8988T (cell line): ENCODE measurements at regions not wholly inside any gene's neighbourhood (a gene's known extent, or its start where the extent isn't known, plus 50 kb on each side); places are given as distances from the start of the nearest gene placed in this dataset.

Source experiments
- DNase-seq: peaks from one replicate; pipeline ENCODE4 v3.0.0; 2011

DNA sequence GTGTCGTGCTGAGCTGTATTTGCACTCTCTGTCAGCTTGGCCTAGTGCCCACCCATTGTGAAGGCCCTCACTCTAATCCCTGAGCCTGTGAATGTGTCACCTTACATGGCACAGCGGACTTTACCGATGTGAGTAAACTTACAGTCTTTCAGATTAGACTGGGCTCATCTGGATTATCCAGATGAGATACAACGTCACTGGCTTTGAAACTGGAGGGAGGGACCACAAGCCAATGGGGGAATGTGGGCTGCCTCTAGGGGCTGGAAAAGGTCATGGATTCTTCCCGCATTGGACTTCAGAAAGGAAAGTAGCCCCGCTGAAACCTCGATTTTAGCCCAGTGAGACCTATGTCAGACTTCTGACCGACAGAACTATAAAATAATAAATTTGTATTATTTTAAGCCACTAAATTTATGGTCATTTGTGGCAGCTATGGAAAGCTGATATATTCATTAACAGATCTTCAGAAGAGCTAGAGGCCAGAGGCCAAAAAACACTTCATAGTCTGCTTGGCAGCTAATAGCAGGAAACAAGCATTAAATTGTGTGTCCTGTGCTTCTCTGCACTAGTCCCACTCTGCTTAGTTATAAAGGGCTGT lies 139.0 kb upstream of the GAS1 start:
- DNase-seq = no peak

DNA sequence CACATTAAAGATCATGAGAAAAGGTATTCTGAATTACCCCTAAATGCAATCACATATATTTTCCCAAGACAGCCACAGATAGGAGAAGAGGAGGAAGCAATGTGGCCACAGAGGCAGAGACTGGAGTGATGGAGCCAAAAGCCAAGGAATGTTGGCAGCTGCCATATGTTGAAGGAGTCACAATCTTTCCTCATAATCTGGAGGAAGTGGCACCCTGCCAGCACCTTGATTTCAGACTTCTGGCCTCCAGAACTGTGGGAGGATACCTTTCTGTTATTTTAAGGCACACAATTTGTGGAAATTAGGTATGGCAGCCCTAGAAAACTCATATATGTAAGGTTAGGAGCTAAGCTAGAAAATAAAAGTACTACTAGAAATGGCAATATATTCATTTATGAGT lies 139.9 kb upstream of the GAS1 start:
- no peak for DNase-seq

DNA sequence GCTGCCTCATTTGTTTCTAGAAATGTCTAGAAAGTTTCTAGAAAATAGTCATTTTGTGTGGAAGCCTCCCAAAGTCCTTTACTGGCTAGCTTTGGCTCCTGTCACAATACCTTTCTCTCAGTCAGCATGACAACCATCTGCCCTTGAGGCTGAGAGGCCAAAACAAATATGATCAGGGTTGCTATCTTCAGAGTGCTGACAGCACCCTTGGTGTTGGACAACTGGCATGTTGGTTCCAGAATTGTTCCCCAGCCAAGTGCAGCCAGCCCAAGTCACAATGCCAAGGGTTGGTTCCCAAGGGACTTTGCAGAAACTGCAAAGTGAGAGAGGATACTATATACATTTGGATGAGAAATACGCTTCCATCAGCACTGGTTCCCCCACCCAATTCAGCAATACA lies 140.9 kb upstream of the GAS1 start:
- DNase-seq = no peak

DNA sequence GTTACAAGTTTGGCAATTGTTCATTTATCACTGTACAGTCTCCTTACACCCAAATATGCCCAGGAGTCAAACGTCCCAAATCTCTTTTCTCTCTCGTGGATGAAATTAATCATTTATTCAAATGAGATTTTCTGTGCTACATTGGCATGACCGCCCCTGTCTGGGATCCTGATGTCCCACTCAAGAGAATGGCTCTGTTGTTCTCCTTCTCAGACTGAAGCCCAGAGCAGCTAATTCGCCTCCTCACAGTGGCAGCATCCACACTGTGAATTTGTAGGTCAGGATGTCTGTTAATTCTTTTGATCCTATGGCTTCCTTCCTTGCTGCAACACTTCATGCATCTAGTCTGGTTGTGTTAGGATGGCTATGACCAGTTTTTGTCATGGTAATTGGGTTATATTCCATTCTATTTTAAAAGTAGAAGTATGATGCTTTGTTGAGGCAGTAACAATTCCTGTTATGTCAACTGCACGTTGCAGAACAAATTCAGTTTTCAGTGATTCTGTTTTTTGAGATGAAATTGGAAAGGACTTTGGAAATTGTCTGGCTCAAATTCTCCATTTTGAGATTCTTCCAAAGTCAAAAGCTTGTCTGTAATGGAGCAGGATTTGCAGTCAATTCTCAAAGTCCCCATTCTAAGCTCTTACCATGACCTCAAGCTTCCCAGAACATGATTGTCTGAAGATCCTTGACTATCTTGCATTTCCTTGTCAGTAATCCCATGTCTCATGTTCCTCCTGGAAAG lies 141.5 kb upstream of the GAS1 start:
- no peak for DNase-seq

DNA sequence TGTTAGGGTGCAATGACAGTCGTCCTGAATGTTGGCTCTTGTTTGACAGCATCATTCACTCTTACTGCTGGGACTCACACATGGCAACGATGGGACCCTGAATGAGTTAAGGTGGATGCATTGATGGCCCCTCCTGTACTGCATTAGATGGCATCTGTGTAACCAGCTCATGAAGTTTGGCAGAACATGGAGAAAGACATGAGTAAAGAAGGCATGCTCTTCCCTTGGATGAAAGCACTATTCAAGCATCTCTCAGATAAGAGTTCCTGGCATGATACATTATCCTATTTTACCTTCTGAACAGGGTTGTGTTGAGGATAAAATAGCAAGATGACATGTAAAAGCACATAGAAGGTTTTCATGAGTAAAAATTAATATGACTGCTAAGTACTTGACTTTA lies 142.2 kb upstream of the GAS1 start:
- DNase-seq = no peak

DNA sequence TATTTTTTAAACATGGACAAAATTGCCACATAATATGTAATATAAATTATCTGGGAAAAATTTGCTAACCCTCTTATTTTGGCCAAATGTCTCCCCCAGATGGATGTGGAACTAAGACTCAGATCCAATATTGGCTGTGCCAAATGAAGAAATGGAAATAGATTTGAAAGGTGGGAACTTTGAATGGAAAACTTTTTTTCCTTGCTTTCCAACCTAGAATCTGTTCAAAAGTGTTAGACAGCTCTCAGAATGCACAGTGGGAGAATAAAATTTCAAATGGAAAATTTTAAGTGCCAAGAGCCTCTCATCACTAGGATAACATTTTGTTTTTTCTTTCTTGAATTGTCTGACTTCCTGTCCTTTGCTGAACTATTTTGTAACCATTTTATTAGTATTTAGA lies 142.6 kb upstream of the GAS1 start:
- DNase-seq = no peak

DNA sequence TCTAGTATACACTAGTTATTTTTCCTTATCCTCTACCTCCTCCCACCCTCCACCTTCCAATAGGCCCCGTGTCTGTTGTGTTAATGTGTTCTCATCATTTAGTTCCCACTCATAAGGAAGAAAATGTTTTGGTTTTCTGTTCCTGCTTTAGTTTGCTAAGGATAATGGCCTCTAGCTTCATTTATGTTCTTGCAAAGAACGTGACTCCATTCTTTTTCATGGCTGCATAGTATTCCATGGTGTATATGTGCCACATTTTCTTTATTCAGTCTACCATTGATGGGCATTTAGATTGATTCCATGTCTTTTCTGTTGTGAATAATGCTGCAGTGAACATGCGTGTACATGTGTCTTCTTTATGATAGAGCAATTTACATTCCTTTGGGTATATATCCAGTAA lies 146.5 kb upstream of the GAS1 start:
- no peak for DNase-seq

DNA sequence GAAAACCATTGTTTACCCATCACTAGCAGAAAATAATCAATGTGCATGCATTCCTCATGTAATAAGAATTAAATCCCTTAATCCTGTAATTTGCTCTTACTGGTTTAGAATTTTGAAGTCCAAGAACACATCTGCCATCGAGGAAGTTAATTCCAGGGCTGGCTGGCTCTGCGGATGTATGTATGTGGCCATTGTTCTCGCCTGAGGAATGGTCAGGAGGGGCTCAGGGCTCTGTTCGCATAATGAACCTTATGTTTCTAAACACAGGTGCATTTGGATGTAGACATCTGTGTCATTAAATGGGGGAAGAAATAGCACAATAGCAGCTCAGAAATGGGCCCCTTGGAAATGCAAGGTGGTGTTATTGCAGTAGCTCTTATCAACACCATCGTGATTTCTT lies 148.6 kb upstream of the GAS1 start:
- no peak for DNase-seq

DNA sequence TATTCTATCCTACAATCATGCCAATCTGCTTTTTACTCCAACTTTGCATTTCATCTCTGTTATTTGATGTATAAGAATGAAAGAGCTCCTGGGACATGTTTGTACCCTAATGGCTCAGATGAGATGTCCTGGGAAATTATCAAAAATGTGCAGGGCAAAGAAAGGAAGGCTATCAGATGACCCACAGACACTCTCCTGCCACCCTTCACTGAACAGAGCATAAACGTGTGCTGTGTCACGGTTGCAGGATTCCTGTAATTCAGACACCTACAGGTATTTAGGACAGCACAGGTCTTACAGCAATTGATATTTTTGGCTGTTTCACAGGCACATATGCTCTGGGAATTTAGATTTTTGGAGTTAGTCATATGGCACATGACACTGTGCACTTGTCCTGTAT lies 149.2 kb upstream of the GAS1 start:
- no peak for DNase-seq

DNA sequence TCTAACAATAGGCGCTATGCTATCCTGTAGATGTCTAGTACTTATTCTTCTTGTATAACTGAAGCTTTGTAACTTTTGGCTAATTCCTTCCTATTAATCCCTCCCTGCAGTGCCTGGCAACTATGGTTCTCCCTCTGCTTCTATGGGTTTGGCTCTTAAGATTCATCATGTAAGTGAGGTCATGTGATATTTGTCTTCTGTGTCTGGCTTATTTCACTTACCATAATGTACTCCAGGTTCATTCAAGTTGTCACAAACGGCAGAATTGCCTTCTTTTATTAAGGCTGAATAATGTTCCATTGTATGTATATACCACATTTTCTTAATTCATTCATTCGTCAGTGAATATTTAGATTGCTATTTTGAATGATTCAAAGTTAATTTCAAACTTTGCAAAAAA lies 149.9 kb upstream of the GAS1 start:
- no peak for DNase-seq

DNA sequence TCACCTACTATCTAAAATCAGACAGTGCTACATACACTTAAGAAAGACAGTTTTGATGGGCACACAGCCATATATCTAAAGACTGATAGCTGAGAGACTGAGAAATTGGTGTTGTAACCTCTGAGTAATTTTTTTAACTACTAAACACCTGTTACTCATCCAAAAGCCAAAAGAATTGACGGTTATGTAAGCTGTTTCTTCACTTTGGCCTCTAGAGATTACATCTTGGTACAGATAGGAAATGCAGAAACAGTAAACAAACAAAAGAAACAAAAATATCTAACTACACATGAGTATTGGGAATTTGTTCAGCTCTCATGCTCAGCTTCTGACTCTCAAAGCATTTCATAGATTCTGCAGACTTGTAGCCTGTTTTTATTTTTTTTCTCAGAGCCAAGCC lies 152.1 kb upstream of the GAS1 start:
- no peak for DNase-seq

DNA sequence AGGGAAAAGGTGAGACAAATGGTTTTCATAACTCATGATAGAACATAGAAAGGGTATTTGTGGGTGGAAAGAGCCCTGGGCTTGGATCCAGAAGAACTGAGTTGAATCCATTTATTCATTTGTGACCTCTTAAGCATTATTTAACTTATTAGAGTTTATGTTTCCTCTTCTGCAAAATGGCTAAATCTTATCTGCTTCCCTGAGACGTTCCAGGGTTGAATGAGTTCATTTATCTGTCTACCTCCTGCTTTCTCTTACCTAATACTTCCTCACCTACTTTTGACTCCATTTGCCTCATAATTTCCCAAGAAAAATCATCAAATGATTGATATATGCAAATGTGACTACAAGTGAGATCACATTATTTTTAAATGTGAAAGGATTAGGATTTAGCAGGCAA lies 152.7 kb upstream of the GAS1 start:
- DNase-seq = no peak

DNA sequence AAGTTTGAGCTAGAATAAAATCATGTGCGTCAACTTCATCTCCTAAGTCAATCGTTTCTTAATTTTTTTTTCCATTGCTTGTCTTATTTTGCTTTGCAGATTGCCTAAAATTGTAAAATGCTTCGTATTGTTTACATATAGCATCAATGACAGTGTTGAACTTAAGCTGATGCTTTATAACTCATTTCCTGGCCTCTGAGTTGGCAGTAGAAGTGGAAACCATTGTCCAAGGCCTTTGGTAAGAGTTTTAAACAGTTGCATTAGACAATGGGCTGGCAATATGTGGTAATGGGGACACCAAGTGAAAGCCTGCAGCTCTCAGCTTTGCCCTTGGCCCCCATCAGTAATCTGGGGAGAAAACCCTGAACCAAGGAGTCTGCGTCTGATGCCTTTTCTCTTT lies 154.8 kb upstream of the GAS1 start:
- DNase-seq = no peak

DNA sequence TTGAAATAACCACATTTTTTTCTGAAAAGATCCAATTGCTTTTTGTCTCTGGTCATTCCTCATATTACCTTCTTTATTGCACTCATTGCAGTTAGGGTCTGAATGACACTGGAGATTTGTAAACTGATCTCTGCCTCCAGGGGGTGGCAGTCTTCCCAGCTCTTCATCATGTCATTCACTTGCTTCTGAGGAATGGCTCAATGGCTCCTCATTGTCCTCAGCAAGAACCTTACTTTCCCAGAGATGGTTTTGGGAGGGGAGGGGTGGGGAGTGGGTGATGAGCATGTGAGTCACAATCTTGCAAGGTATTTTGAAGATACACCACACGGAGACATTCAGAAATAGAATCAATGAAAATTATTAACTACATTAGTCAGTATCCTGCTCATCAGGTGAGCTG lies 159.8 kb upstream of the GAS1 start:
- no peak for DNase-seq

DNA sequence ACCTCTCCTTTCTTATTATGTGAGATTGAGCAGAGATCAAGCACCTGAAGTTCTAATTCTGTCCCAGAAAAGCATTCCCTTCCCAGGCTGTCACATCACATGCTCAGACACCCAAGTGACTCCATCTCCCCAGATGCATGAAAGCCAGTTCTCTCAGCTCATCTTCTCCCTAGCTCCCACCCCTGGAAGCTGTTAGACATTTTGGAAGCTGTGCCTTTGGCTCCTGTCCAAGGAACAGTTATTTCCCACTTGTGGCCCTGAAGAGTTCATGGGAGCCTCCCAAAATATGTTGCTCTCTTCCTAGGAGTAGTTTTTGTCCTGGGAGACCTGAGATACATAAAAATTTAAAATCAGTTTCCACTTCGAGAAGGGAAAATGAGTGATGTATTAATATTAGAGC lies 161.4 kb upstream of the GAS1 start:
- DNase-seq = no peak

DNA sequence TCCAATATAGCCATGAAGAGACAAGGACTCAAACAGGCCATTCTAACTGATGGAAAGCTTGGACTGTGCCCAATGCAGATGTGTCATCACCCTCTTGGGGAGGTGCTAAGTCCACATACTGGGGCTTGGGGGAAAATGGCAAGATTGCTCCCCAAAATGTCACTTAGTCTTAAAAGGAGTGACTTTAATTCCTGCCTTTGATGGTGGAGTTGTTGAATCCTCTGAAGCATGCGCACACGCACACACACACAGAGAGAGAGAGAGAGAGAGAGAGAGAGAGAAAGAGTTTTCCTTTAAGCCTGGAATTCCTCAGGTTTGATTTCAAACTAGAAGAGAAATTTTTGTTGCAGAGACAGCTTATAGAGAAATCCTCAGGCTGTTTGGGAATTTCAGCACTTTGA lies 161.9 kb upstream of the GAS1 start:
- no peak for DNase-seq

DNA sequence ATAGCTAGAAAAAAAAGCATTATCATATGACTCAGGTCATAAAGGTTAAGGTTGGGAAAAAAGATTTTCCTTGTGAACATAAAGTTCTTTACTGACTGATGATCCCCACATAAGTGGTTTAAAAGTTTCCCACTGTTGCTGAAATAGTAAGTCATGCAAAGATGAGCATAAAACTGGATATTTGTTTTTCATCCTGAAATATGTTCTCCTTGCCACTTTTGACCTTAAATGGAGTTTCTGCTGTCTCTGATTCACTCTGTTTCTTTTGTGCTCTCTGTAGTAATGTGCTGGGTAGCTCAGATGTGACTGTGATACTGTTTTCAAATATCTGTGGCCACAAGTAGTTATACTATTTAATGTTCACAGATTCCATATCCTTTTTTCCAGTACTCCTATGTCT lies 162.5 kb upstream of the GAS1 start:
- DNase-seq = no peak

DNA sequence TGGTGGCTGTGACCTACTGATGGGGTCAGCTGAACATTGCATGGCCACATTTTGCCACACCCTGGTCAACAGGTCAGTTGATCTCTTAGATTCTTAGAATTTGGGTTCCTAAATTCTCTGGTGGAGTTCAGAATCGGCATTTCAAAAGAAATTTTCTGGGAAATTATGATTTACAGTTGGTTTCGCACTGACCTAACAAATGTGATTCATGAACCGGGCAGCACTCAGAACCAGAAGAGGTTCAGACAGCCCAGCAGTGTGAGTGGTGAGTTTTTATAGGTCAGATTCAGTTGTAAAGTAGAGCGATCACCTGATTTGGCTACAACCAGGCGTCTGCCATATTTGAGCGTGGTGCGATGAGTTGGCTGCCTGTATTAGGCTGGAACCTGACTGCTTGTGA lies 163.7 kb upstream of the GAS1 start:
- DNase-seq = no peak

DNA sequence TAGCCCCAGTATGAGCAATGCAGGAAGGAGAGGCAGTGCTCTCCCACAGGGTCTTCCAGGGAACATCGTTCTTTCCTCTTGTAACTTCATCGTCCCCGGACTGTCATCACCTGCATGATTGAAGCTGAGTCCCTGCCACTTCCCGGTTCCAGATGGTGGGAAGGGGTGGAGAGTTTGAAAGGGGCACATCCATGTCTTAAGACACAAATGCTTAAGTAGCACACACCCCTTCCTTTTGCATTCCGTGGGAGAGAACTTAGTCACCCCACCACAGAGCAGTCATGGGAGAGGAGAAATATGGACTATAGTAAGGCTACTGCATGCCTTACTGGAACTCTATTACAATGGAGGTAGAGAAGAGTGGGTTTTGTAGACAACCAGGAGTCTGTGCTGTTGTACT lies 165.3 kb upstream of the GAS1 start:
- no peak for DNase-seq

DNA sequence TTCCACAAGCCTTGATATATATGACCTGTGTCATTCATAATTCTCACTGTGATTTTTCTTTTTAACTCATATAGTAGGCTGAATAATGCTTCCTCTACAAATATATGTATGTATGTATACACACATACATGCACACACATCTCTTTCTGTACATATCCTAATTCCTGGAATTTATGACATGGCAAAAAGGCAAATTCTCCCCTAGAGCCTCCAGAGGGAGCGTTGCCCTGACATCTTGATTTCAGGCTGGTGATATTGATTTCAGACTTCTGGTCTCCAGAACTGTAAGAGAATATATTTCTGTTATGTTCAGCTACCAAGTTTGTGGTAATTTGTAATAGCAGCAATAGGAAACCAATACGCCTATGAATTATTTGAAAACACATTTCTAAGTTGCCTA lies 166.6 kb upstream of the GAS1 start:
- no peak for DNase-seq

DNA sequence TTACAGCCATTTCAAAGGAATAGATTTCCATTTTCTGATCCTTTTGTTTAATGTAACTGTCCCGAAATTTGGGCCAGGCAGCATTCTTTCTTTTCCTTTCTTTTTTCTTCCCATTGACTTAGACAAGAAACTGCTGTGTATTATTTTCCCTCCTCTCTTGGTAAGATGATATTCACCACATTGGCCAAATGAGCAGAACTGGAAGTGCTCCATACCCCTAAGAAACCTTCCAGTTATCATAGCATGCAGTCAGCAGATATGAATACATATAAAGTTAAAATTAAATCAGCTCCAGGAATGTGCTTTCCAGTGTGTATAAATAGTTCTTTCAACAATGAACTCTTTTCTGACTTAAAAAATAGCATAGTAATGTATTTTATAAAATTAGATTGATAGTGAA lies 168.5 kb upstream of the GAS1 start:
- DNase-seq = no peak

DNA sequence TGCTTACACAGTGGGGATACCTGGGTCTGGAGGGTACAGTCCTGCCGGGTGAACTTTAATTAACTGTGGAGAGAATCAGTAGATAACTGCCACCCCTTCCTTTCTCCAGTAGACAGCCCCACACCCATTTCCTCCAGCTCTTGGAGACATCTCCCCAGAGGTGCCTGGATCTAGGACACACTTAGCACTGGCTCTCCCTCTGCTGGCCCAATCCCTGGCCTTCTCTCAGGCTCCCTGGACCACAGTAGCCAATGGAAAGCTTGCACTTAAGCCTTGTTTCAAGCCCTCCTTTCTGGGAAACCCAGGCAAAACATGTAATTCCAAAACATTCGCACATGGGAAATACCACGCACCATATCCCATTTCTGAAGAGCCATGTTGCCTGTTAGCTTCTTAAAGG lies 169.2 kb upstream of the GAS1 start:
- no peak for DNase-seq

DNA sequence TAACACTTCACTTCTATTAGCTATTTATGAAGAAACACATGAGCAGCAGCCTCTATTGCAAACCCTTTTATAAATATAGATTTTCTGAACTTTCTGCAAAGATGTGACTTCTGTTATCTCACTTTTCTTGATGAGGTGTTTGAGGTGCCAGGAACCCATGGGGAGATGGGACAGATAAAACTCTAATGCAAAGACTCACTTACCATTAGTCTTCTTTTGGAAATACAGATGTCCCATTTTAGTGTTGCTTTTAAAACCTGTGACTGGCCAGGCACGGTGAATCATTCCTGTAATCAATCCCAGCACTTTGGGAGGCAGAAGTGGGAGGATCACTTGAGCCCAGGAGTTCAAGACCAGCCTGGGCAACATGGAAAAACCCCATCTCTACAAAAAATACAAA lies 171.3 kb upstream of the GAS1 start:
- DNase-seq = no peak

DNA sequence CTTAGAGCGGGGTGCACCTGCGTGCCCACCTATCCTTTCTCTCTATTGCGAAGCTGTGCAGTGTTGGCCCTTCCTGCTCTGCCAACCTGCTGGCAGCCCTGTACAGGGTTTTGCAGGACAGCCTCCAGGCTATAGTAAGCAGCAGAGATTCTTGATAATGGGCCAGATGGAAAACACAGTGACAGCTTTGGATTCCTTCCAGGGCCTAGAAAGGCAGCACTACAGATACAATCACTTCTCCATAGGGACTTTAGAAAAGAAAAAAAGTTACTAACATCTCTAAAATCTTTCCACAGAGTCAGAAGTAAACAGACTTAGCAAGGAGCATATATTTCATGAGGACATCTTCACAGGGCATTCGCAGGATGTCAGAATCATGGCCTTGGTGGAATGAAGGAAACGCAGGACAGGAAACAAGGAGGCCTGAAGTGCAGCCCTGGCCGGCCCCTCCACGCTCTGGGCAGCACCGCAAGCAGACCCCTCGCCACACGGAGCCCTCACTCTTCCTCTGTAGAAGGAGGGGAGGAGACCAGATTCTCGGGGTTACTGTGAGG lies 172.1 kb upstream of the GAS1 start:
- DNase-seq = no peak

DNA sequence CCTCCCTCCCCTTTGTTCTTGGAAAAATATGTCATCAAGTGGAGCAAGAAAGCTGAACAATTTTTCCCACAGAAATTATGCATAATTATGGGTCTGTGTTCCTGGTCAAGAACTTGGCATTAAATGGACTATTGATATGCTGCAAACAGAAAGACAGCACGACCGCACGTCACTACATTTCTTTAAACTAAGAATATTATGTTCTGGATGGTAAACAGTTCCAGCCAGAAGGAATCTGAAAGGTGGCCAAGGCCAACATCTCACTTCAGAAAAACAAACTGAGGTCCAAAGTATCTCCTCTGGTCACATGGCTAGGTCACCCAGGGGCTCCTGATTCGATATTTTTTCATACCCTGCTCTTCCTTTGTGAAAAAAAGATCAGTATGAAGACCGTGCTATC lies 173.3 kb upstream of the GAS1 start:
- DNase-seq = no peak
